ENCODE measurements at regions not wholly inside any gene's neighbourhood (a gene's known extent, or its start where the extent isn't known, plus 50 kb on each side); places are given as distances from the start of the nearest gene placed in this dataset.

- TF ChIP-seq CTCF (IDR thresholded peaks at IDR 0.05; ENCODE audit: insufficient read depth, low read length) (no peak), SPI1 (IDR thresholded peaks at IDR 0.05; ENCODE audit: borderline replicate concordance, low read depth) (no peak), POLR2AphosphoS5 (IDR thresholded peaks at IDR 0.05; ENCODE audit: low read depth) (no peak), GABPA (IDR thresholded peaks at IDR 0.05; ENCODE audit: low read depth) (no peak)
Observed at GRCh38 chr3:182220013-182220412, 508.3 kb downstream of the SOX2 start.

All from HL-60 (cell line).